ENCODE measurements at regions not wholly inside any gene's neighbourhood (a gene's known extent, or its start where the extent isn't known, plus 50 kb on each side); places are given as distances from the start of the nearest gene placed in this dataset.
A peak's percentile ranks its signal among the peaks of the same experiment; 100 is the strongest.

DNA sequence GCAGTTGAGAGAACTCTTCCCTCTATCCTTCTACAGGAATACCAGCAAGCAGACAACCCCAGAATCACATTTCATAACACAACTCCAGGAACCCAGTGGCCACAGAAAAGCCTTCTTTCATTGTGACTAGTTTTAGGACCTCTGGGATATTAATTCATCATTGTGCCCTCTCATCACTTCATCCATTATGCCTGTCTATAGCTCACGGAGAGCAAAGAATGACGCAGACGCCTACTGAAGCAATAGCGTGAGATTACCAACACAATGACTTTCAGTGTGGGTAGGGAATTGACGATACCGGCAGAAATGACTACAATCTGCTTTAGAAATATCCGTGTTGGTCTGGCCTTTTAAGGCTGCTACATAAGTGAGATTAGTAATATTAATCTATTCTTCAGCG lies 158.1 kb upstream of the FOXG1 start:
- no peak overlapping the region for H3K4me3 ChIP-seq (ENCODE audit: low read depth, low read length)
- DNase-seq (ENCODE audit: low read depth), result no peak
- TF ChIP-seq, protein P1, sequence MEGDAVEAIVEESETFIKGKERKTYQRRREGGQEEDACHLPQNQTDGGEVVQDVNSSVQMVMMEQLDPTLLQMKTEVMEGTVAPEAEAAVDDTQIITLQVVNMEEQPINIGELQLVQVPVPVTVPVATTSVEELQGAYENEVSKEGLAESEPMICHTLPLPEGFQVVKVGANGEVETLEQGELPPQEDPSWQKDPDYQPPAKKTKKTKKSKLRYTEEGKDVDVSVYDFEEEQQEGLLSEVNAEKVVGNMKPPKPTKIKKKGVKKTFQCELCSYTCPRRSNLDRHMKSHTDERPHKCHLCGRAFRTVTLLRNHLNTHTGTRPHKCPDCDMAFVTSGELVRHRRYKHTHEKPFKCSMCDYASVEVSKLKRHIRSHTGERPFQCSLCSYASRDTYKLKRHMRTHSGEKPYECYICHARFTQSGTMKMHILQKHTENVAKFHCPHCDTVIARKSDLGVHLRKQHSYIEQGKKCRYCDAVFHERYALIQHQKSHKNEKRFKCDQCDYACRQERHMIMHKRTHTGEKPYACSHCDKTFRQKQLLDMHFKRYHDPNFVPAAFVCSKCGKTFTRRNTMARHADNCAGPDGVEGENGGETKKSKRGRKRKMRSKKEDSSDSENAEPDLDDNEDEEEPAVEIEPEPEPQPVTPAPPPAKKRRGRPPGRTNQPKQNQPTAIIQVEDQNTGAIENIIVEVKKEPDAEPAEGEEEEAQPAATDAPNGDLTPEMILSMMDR (conservative IDR thresholded peaks at IDR 0.05; ENCODE audit: low read depth, low read length), result no peak

DNA sequence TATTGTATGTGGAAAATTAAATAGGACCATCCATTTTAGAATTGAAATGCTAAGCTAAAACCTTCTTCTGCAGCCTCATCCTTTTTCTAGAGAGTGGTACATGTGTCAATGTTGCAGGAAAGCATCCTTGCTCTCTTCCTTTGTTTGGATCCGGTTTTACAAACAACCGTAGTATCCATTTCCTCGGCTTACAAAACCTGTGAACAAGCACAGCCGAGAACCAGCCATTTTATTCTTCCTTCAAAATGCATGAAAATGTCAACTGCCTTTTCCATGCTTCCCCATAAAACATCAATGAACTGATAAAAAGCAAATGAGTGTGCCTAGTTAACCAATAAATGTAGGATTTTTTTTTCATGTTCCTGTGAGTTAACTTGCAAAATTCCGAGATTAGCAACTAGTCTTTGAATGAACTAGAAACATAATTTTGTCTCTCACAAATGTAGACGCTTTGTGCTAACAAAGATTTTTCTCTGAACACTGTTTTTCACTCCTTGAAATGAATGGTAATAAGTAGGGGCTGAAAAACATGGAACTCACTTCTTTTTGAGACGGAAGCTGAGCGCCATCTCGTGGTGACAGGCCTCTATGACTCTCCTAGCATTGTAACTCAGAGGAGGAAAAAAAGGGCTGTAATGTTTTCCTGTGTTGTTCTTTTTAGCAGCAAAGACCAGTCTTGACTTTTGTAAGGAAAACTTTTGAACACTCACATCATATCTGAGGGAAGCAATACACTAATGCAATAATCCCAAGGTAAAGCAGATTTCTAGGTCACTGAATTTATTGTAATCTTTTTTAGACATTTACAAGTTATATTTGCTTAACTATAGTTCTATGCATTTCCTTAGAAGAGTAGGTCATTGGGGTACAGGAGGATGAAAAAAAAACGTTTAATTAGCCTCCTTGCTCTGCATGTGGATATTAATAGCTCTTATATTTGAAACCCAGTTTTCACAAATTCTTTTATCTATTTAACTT lies 157.4 kb upstream of the FOXG1 start:
- DNase-seq (ENCODE audit: low read depth), result no peak
- TF ChIP-seq, protein P1 (conservative IDR thresholded peaks at IDR 0.05; ENCODE audit: low read depth, low read length), result peak; percentile 96
- H3K4me3 ChIP-seq (ENCODE audit: low read depth, low read length), result no peak overlapping the region

DNA sequence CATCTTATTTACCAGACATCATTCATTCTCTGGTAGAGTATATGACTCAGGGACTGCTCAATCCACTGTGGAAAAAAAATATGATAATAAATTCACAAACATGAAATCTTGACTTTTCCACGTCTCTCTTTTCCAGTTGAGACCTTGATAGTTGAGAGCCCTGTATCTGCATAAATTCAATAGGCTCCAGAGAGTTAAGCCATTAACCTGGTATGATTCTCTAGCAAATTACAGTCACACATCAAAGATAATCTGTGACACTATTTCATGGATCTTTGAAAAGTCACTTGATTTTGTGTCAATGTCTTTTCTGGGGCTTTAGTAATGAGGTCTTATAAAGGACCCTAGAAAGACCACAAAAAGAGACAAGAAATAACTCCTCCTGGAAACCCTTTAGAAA lies 154.2 kb upstream of the FOXG1 start:
- H3K4me3 ChIP-seq (ENCODE audit: low read depth, low read length), result no peak overlapping the region
- no peak for DNase-seq (ENCODE audit: low read depth)
- TF ChIP-seq, protein P1 (conservative IDR thresholded peaks at IDR 0.05; ENCODE audit: low read depth, low read length), result no peak

DNA sequence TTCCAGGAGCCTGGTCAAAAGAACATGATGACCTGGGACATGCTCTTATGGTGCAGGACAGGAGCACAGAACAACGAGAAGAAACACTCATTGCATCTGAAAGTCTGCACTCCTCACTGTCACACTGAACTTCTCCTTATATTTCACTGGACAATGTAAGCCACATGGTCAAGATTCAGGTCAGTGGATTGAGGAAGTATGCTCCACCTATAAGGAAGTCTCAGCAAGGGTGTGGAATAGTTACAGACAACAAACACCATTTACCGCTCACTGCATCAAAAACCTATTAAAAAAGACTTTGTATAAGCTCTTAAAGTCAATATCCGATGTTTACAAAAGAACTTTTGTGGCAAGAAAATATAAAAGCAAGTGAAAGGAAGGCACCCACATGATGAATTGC lies 153.1 kb upstream of the FOXG1 start:
- no peak overlapping the region for H3K4me3 ChIP-seq (ENCODE audit: low read depth, low read length)
- no peak for DNase-seq (ENCODE audit: low read depth)
- TF ChIP-seq, protein P1 (conservative IDR thresholded peaks at IDR 0.05; ENCODE audit: low read depth, low read length), result no peak

DNA sequence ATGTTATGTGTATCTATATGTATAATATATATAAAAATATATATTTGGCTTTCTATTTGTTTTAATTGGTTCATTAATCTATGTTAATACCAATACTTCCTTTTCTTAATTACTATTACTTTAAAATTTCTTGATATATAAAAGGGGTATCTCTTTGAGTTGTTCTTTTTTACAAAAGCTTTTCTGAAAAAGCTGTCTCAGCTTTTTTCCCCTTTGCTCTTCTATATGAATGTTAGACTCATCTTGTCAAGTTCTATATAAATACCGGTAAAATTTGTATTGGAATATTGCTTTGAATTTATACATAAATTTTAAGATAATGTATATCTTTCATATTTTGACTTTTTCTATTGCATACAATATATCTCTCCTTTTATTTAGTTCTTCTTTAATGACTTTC lies 139.8 kb upstream of the FOXG1 start:
- DNase-seq (ENCODE audit: low read depth), result no peak
- TF ChIP-seq, protein P1 (conservative IDR thresholded peaks at IDR 0.05; ENCODE audit: low read depth, low read length), result no peak
- no peak overlapping the region for H3K4me3 ChIP-seq (ENCODE audit: low read depth, low read length)

DNA sequence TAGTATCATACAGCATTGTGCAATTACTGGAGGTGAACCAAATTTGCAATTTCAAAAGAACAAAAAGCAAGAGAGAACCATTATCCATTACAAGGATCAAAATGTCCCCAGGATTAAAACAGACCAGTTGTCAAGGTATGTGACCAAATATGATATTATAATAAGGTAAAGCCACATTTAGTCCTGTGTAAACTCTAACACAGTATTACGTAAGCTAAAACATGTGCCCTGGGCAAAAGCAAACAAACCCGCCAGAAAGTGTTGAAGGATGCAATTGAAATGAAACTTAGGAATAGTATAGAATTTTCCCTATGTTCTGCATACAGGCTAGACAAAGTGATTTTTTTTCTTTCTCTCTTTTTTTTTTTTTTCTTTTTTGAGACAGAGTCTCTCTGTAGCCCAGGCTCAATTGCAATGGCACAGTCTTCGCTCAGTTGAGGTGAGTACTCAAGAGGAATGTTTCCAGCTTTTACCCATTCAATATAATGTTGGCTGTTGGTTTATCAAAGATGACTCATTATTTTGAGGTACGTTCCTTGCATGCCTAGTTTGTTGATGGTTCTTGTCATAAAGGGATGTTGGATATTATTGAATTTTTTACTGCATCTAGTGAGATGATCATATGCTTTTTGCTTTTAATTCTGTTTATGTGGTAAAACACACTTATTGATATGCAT lies 137.1 kb upstream of the FOXG1 start:
- TF ChIP-seq, protein P1 (conservative IDR thresholded peaks at IDR 0.05; ENCODE audit: low read depth, low read length), result no peak
- no peak for DNase-seq (ENCODE audit: low read depth)
- no peak overlapping the region for H3K4me3 ChIP-seq (ENCODE audit: low read depth, low read length)
